SW480 (cell line): ENCODE measurements at regions not wholly inside any gene's neighbourhood (a gene's known extent, or its start where the extent isn't known, plus 50 kb on each side); places are given as distances from the start of the nearest gene placed in this dataset.

ENCODE experiments used
- DNase-seq: peaks from one replicate; pipeline ENCODE4 v3.0.0-alpha.2; 2016; ENCODE audit warnings: low spot score

DNA sequence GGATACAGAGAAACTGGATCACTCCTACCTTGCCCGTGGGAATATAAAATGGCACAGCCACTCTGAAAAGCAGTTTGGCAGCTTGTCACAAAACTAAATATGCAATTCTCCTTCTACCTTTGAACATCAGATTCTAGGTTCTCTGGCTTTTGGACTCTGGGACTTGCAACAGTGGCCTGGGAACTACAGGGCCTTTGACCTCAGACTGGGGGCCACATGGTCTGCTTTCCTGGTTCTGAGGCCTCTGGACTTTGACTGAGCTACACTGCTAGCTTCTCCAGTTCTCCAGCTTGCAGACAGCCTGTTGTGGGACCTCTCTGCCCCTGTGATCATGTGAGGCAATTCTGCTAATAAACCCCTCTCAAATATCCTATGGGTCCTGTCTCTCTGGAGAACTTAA is 168.8 kb downstream of the CDH26 start:
- DNase-seq, result no peak

DNA sequence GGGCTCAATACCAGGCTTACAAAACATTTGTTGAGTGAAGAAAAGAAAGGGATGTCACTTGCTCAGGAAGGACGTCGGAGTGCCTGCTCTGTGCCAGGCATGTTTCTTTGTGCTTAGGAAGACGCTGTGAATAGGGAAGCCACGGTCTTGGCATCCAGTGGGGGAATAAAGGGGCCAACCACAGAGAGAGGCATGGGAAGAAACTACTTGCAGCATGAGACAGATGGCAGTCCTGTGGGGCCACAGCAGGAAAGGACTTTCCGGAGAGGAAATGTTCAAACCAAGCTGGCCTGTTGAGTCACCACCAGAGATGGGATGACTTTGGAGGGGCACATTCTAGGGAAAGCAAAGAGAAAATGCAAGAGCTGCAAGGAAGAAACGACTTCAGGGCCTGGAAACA is 173.2 kb downstream of the CDH26 start:
- DNase-seq, result no peak

DNA sequence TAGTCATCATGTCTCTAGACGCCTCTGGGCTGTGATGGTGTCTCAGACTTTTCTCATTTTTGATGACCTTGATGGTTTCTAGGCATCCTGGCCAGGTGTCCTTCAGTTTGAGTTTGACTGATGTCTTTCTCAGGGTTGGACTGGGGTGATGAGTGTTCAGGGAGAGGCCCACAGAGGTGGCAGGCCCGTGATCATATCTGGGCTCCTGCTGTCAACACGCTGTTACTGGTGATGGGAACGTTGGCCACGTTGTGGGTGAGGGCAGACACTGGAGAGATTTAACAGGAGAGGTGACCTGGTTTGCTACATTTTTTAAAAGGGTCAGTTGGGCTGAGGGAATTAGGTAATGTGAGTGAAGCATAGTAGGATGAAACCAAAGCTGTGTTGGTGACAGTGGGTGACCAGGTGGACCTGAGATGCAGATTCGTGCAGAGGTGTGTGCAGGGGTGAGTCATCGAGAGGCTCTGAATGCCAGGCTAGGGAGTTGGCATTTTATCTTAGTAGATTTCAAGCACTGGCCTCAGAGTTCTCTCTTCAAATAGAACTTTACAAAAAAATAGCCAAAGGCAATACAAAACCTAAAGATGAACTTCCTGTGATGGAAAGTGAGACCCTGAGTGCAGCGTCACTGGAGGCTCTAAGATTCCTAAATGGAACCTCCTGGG is 174.1 kb downstream of the CDH26 start:
- DNase-seq, result peak; percentile 65

DNA sequence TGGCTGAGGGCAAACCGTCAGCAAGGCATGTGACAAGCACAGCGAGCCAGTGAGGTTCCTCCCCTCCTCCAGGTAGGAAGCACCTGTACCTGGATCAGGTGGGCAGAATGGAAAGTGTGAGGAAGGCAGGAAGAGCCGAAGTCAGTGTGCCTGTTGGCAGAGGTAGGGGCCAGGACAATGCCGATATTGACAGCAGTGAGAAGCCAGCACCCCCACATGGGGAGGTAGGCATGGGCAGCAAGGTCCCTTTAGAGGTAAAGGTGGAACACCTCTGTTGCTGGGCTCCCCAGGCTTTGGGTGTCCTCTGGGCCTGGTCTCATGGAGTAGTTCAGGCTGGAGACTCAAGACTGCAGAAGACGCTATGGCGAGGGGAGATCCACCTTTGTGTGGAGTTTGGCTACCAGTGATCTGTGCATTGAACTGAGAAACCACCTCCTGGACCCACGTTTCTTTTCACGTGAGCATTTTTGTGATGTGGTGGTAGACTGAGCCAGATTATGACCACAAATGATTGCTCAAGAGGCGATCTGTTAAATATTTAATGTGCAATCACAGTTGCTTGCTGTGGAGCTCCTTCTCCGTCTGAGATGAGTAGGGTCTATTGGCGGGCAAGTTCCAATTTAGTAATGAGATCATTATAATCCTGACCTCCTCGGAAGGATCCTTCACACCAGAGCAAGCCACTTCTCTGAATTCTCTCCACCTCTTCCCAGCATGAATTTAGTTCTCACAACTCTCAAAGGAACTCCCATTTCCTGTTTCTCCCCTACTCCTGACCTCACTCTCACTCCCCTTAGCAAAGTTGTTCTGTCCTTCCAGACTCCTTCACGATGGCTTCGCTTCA is 174.8 kb downstream of the CDH26 start:
- no peak for DNase-seq

DNA sequence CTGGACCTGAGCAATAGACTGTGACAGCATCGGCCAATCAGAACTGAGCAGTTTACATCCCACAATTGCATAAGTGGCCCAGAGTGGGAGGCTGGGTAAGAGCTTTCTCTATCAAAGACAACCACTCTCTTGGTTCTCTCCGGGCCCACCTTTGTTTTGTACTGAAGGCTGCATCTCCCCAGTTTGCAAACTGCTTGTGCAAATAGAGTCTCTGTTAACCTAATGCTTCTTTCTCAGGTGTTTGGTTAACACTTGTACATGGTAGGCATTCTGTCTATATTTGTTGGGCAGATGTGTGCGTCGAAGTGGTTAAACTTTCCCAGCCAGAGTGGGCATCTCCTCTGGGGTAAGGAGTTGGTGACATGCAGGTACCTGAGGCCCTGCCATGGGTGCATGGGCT is 177.1 kb downstream of the CDH26 start:
- no peak for DNase-seq

DNA sequence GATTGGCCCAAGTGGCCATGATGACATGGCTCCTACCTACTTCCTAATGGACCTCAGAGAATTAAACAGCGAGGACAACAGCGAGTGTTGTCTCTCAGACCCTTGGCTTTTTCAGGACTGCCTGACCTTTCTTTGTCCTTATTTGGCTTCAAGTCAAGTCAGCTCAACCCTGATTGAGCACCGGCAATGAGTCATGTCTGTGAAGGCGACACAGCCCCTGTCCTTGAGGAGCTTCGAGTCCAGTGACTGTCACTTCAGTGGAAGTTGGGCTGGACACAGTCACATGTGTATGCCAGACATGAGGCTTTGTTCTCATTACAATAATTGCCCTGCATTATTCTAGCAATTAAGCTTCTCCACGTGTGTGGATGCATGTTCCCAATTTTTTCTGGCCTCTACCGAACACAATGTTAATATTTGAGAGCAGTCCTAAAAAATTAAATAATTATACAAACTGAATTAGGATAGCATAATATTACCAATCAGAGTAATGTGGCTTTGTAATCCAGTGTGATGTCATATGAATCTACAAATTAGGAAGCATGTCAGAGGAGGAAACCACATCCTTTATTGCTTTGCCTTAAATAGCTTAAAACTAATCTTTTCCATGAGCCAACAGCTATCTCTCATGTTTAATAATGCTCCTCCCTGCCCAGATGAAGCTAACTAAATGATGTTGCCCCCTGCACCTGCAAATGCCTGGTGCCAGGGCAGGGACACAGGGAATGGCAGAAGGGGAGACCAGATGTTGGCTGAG is 178.6 kb downstream of the CDH26 start:
- peak; percentile 16 for DNase-seq

DNA sequence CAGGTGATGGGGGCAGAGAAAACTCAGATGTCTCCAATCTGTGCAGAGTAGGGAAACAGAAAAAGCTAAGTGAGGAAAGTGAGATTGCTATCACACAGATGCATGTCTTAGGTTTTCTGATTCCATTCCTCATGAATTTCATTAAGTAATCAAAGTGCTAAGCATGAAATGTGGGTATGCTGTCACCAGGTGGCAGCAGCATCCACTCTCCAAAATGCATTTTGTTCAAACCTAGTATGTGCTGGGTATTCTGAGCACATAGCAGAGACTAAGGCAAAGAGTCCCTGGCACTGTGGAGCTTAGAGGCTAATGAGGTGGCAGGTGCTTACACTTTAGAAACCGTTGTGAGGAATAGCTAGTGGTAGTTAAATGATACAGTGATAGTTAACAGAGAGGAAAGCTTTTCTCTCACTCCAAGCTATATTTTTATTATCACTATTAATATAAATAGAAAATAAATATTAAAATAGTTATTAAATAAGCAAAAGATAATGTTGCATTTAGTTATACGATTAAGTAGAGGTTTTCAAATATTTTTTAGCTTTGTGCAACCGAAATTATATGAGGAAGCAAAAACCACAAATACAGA is 179.5 kb downstream of the CDH26 start:
- DNase-seq, result peak; percentile 20

DNA sequence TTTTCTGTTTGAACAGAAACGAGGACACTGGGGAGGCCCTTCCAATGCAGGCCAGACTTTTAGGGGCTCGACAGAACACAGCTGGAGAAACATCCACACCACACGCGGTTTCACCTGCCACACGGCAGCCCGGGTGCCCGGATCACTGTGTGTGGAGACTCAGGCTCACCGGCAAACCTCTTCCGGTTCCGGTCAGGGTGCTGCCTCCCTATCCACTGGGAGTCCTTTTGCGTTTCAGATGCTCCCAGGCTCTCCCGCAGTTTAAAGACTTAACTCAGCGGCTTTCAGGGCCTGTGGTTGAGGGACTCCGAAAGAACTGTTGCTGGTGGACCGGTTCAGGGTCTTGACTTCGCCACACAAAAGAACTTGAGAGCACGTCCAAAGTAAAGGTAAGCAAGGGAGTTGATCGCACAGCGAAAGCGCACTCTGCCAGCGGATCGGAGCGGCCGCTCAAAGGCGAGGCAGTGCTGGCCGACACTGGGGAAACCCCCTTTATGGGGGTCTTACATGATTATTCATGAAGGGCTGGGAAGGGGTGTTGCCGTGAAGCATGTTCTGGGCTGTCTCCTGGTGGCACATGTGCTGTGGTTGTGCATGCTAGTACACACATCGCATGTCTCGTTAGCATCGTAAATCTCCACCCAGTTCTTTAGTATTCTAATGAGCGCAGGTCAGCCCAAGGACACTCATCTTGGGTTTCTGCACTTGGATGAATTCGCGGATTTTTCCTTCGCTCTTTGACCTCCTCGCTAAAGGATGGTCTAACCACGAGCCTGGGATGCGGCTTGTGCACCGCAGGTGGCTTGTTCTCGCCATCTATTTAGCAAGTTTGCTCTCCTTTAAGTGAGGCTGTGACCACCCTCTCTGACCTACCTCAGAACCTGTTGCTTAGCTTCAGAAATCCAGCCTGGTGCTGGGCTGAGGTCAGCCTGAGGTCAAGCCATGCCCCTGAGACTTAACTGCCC is 180.3 kb downstream of the CDH26 start:
- DNase-seq, result no peak

DNA sequence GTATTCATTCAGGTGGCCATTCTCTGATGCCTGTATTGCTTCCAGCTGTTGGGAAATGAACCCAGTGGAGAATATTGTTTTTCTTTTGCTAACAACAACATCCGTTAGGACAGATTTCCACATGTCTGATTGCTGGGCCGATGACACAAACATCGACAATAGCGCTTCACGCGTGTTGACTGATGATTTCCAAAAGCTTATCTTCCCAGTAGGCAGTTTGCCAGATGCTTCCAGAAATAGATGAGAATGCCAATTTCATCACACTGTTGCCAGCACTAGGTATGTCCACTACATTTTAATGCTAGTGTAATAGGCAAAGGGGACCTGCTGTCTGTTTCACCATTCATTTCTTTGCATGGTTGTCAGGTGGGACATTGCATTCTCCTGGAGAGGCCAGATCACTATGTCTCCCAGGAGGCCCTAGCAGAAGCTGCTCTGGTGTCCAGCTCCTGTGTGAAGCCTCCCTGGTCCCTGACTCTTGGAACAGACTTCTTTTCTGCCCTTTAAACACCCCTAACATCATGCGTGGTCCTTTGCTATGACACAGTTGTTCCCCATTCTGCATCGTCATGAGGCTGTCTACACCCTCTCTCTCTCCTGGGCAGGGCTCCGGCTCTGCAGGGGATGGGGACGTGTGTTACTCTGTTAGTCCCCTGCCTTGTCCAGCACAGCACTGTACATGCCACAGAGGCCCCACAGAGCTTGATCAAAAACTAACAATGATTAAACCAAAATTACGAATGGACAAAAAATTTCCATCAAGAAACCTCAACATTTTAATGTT is 181.6 kb downstream of the CDH26 start:
- DNase-seq, result no peak

DNA sequence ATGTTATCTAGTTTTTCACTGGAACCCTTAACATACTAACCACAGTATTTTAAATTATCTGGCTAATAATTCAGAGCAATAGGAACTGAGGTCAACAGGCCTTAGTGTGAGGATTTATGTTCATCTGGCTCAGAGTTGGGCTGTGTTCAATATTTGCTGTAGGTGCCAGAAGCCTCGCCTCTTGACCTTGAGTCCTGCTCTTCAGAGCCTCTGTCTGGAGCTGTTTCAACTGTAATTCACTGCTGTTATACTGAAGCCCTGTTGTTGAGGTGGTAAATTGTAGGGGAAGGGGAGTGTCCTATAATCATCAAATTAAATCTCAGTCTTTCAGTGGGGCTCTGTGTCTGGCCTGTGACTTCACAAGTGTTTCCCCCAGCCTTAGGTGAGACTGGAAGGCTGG is 184.4 kb downstream of the CDH26 start:
- no peak for DNase-seq

DNA sequence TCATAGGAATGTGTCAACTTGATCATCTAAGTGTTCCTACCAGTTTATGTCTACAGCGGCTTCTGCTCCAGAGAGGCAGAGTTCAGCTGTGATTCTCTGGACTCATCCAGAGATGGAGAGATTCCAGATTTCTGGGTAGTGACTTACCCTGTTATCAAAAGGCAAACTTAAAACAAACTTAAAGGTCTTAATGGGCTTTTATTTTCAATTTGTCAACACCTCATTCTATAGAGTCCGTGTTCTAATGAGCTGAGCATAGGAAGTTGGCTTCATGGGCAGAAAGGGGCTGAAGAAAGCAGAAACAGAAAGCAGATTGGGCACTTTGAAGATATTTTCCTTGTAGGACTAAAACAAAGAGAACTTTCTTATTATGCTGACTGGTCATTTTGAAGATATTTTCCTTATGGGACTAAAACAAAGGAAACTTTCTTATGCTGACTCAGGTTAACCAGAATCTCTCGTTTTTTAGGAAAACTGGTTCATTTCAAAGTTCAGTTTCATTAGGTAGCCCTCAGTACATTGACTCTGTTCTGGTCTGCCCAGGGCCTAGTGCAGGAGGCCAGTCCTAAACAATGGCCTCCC is 185.1 kb downstream of the CDH26 start:
- DNase-seq, result no peak

DNA sequence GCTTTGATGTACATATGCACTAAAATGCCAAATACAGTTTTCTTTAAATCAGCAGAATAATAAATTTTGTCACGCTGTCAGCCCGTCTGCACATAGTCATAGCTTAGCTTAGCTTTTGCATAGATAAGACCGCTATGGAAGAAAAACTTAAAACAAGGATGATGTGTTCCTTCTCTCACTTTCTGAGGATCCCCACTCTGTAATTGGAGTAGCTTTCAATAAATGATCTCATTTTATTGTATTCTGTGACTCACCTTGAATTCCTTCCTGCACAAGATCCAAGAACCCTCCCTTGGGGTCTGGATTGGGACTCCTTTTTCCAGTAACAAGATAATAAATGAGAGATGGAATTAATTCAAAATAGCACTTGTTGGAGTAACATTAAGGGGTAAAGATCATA is 186.2 kb downstream of the CDH26 start:
- no peak for DNase-seq

DNA sequence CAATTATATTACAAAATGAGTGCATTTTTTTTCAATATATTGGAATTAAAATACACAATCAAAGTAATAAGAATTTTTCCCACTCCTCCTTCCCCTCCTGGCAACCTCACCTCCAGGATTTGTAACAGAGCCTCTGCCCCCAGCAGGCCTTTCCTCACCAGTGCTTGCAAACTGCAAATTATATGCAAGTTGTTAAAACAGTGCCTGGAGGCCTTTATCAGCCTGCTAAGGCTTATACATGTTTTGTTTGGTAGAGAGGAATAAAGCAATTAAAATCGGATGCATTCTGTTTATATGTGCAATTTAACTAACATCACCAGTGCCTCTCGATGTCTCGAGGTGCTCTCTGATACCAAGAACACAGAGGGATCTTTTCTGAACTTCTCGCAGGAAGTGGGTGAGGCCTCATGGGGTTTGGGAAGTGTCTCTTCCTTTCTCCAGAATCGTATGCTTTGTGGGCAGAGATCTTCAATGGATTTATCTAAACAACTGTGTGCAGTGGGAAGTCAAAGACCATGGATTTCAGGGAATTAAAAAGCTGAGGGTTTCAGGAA is 186.8 kb downstream of the CDH26 start:
- DNase-seq, result no peak

DNA sequence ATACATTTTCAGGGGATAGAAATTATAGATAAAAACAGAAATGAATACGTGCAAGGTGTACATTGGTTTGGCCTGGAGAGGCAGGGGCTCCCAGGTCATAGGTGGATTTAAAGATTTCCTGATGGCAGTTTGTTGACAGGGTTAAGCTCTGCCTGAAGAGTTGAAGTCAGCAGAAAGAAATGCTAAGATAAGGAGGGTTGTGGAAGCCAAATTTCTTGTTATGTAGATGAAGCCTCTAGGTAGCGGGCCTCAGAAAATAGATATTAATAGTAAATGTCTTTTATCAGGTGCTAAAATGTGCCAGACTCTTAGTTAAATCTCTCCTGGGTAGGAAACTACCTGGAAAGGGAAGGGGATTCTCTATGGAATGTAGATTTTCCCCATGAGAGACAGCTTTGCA is 188.8 kb downstream of the CDH26 start:
- no peak for DNase-seq

DNA sequence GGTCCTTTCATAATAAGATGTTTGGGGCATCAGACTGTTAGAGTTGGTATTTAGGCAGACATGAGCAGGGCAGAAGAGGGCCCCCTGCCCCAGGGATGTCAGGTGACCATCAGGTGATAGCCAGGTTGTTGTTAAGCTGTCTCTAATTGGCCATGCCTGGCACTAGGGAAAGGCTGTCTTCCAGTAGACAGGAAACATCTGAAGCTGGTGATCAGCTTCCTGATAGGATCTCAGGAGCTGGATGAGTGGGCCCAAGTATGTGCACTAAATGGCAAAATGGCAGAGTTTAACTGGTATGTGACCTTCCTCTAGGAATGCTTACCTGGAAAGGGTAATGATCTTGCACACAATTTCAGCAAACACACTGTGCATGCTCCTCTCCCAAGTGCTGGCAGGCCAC is 190.7 kb downstream of the CDH26 start:
- no peak for DNase-seq

DNA sequence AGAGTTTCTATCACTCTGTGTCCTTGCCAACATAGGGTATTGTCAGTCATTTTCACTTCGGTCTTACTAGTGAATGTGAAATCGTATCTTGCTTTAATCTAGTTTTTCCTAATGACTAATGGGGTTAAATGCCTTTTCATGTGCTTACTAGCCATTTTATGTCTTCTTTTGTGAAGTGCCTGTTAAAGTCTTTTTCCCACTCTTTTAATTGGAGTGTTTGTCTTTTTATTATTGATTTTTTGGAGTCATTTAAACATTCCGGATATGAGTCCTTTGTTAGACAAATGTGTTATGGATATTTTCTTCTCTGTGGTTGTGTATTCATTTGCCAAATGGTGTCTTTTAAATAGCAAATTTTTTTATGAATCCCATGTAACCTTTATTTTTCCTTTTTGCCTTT is 194.6 kb downstream of the CDH26 start:
- no peak for DNase-seq

DNA sequence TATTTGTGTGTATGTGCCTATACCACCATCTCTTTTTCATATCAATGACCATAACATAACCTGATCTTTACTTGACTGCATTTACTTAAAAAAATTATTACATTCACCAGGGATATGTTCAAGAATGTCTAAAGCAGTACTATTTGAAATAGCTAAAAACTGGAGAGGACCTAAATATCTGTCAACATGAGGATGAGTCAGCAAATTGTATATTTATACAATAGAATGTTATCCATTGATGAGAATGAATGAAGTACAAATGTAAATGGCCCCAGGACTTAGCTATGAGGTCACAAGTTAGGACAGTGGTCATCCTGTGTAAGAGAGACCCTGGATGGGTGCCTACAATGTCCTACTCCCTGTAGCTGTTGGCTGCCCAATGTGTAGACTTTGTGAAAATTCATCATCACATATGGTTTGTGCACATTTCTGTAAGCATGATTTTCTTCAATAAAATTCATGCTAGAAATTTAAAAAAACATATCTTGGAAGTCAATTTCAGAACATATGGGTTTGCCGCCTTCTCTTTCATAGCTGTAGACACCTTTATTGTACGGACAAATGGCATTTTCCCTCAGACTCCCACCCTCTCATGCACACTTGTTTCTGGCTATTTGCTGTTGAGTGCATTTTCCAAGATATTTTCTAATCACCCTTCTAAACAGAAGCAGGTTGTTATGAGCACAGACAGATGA is 202.4 kb downstream of the CDH26 start:
- DNase-seq, result no peak

DNA sequence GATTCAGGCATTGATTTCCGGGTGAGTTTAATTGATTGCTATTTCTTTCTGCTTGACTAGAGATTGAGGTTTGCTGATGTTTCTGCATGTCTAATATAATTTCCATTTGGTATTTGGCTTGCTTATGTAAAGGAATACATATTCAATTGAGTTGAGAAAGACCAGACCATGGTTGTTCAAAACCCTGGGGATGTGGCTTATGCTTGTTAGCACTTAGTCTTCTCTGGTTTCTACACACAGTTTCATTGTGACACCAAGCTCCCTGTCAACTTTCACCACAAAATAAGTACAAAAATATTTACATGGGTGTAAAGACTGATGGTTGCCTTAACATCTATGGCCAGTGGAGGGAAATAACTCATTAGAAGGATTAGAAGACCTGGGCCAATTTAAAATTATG is 209.6 kb downstream of the CDH26 start:
- no peak for DNase-seq

DNA sequence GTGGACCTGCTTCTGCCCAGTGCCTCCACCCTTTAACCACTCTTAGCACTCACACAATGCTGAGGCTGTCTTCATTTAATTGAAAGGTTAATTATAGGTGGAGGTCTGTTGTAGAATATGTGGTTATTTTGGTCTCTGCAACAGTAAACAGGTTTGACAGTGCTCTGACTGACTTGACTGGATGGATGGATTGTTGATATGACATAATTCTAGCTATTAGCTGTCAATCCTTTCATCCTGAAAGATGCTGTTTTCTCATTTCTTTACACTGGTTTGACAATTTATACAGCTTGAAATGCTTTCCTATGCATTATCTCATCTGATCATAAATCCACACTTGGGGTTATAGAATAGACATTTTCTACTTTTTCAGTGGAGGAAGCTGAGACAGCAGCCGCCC is 210.7 kb downstream of the CDH26 start:
- no peak for DNase-seq
